B cell (primary cell): ENCODE measurements at regions not wholly inside any gene's neighbourhood (a gene's known extent, or its start where the extent isn't known, plus 50 kb on each side); places are given as distances from the start of the nearest gene placed in this dataset.

Experiments
- ATAC-seq: fragments of 200-7000 bp; cut with Tn5 transposase; one replicate; pipeline ENCODE4 v1.10.0; 2021; ENCODE audit warnings: low read depth, mild to moderate bottlenecking, moderate number of reproducible peaks, moderate library complexity
- CTCF ChIA-PET: fragments of 350-600 bp; sonication (Branson Sonifier 250); formaldehyde crosslinking; loops from one replicate; lab custom pipeline; 2021; ENCODE audit warnings: antibody characterized with exemption, inconsistent platforms; lab: Charles Lee
- POLR2A ChIA-PET: fragments of 350-600 bp; sonication (Branson Sonifier 250); formaldehyde crosslinking; loops from one replicate; lab custom pipeline; 2021; ENCODE audit warnings: antibody characterized with exemption; lab: Charles Lee
- DNase-seq: peaks from one replicate; pipeline ENCODE4 v3.0.0; 2013
- H2AFZ ChIP-seq: 2 replicates; pipeline ENCODE4 v1.6.1; 2012; ENCODE audit warnings: mild to moderate bottlenecking, low read depth, low read length; ENCODE audit not compliant: insufficient read depth, poor library complexity, severe bottlenecking
- H3K27ac ChIP-seq, 2 donors: 1 replicate in 1 of 2; 2 replicates in 1 of 2; pipeline ENCODE4 v1.5.1; 2012 to 2013; ENCODE audit warnings: low read length in 2 of 2, mild to moderate bottlenecking in 2 of 2, moderate library complexity in 1 of 2
- H3K27me3 ChIP-seq, 4 experiments: fragments of 200-600 bp in 1 of 4; sonication (generic) in 1 of 4; replicated peaks in 1 of 4; 1 replicate in 2 of 4; 2 replicates in 2 of 4; pipeline versions ENCODE4 v1.6.1 to v1.7.0; 2013 to 2016; ENCODE audit warnings: low read length in 3 of 4, mild to moderate bottlenecking in 2 of 4, mixed read lengths in 1 of 4, moderate library complexity in 1 of 4; ENCODE audit not compliant: insufficient read depth in 4 of 4, control insufficient read depth in 3 of 4; ENCODE audit errors: control extremely low read depth in 1 of 4
- H3K36me3 ChIP-seq, 2 experiments: replicated peaks in 1 of 2; 1 replicate in 1 of 2; 2 replicates in 1 of 2; pipeline versions ENCODE4 v1.6.1 to v1.7.1; 2013; ENCODE audit warnings: low read length in 1 of 2; ENCODE audit not compliant: insufficient read depth in 2 of 2, control insufficient read depth in 1 of 2; ENCODE audit errors: control extremely low read depth in 1 of 2, extremely low read depth in 1 of 2
- H3K4me1 ChIP-seq, 2 donors: fragments of 200-600 bp in 1 of 2; sonication (generic) in 1 of 2; 1 replicate in 1 of 2; 2 replicates in 1 of 2; pipeline versions ENCODE4 v1.5.1 to v1.6.1; 2013 to 2017; ENCODE audit warnings: low read length in 2 of 2; ENCODE audit not compliant: control insufficient read depth in 2 of 2, insufficient read depth in 2 of 2
- H3K4me2 ChIP-seq: replicated peaks from 2 replicates; pipeline ENCODE3; 2012; ENCODE audit warnings: mild to moderate bottlenecking, low read depth, low read length; ENCODE audit not compliant: poor library complexity, severe bottlenecking
- H3K4me3 ChIP-seq, 5 experiments: fragments of 200-600 bp in 1 of 5; sonication (generic) in 1 of 5; 1 replicate in 3 of 5; 2 replicates in 2 of 5; pipeline versions ENCODE4 v1.5.1 to v1.7.0; 2011 to 2016; ENCODE audit warnings: low read length in 4 of 5, mild to moderate bottlenecking in 4 of 5, low read depth in 2 of 5, control low read depth in 1 of 5, moderate library complexity in 1 of 5; ENCODE audit not compliant: insufficient read depth in 1 of 5; ENCODE audit errors: control extremely low read depth in 1 of 5, extremely low read depth in 1 of 5
- H3K79me2 ChIP-seq: fragments of 200-600 bp; sonication (generic); one replicate; pipeline ENCODE4 v1.6.0; 2016; ENCODE audit warnings: low read length; ENCODE audit not compliant: control insufficient read depth, insufficient read depth
- H3K9ac ChIP-seq: fragments of 200-600 bp; sonication (generic); 2 replicates; pipeline ENCODE4 v1.6.1; 2017; ENCODE audit warnings: mild to moderate bottlenecking, low read length, moderate library complexity
- H3K9me3 ChIP-seq, 3 donors: one replicate each; pipeline versions ENCODE4 v1.6.1 to v1.7.1; 2013; ENCODE audit warnings: low read length in 2 of 3; ENCODE audit not compliant: control insufficient read depth in 2 of 3, insufficient read depth in 1 of 3; ENCODE audit errors: control extremely low read depth in 1 of 3
- H4K20me1 ChIP-seq: 2 replicates; pipeline ENCODE4 v1.6.0; 2012; ENCODE audit warnings: mild to moderate bottlenecking, low read length; ENCODE audit not compliant: insufficient read depth, control insufficient read depth, poor library complexity, severe bottlenecking
- H3K27ac Mint-ChIP-seq: one replicate; pipeline ENCODE4 v1.8.0; 2021; ENCODE audit warnings: mixed read lengths
- H3K27me3 Mint-ChIP-seq: one replicate; pipeline ENCODE4 v1.8.0; 2021; ENCODE audit warnings: mixed read lengths
- H3K4me1 Mint-ChIP-seq: one replicate; pipeline ENCODE4 v1.8.0; 2021; ENCODE audit warnings: mixed read lengths
- H3K4me3 Mint-ChIP-seq: one replicate; pipeline ENCODE4 v1.8.0; 2021; ENCODE audit warnings: mixed read lengths
- H3K9me3 Mint-ChIP-seq: one replicate; pipeline ENCODE4 v1.8.0; 2022; ENCODE audit warnings: mixed read lengths; ENCODE audit not compliant: insufficient read depth
- CTCF ChIP-seq: fragments of 200-600 bp; IDR thresholded peaks from one replicate; pipeline ENCODE4 v1.8.0; 2022; ENCODE audit warnings: antibody characterized with exemption, mild to moderate bottlenecking
- EZH2 ChIP-seq: IDR thresholded peaks from 2 replicates; pipeline ENCODE4 v1.6.1; 2012; ENCODE audit warnings: borderline replicate concordance, low read depth, mild to moderate bottlenecking, moderate library complexity, low read length; ENCODE audit not compliant: insufficient read depth, poor library complexity, severe bottlenecking
- WGBS: methylation state at CpG from one replicate; pipeline ENCODE4 v1.1.5; 2013; ENCODE audit warnings: missing lambda C conversion rate; ENCODE audit not compliant: insufficient coverage; 5-methylcytosine and 5-hydroxymethylcytosine counted together
- intact Hi-C: fragments of 100-400 bp; cut with micrococcal nuclease; formaldehyde crosslinking; loops from one replicate; pipeline ENCODE4 v1.10.0; 2022

GRCh38 chr5:12672141-12672540 is 767.9 kb upstream of the CTNND2 start:
- Histone ChIP-seq H3K4me1 (no peaks in the 10 kb centered on the region), H4K20me1 (no peaks in the 10 kb centered on the region), H3K4me3 (no peak overlapping the region), H3K79me2 (no peaks in the 10 kb centered on the region), H3K27me3 (no peaks in the 10 kb centered on the region), H3K9me3 (peaks cover 0 to 13% (median 0%) of the 10 kb centered on the region in 3 donors), H3K27ac (no peak overlapping the region), H3K4me2 (no peak overlapping the region), H2AFZ (no peak overlapping the region), H3K9ac (no peak overlapping the region), H3K36me3 (no peaks in the 10 kb centered on the region)
- no peak for ATAC-seq
- WGBS, result 93% methylated on average over 3 of the region's 3 CpGs
- DNase-seq, result no peak
- Mint-ChIP-seq H3K4me1 (no peaks in the 10 kb centered on the region), H3K27me3 (no peaks in the 10 kb centered on the region), H3K27ac (no peak overlapping the region), H3K4me3 (no peak overlapping the region), H3K9me3 (peaks cover 13% of the 10 kb centered on the region)
- intact Hi-C loops, result no loop called here
- TF ChIP-seq CTCF, result no peak
- TF ChIP-seq EZH2, result no peak
- POLR2A ChIA-PET, result no interaction called here
- CTCF ChIA-PET, result no interaction called here

- no peaks in the 10 kb centered on the region for H3K27me3 ChIP-seq
- no peak overlapping the region for H3K9ac ChIP-seq
- no peaks in the 10 kb centered on the region for H4K20me1 ChIP-seq
- no peaks in the 10 kb centered on the region for H3K27me3 Mint-ChIP-seq
- ATAC-seq (no peak), DNase-seq (no peak)
- H3K4me3 ChIP-seq, result no peak overlapping the region
- TF ChIP-seq CTCF (no peak), EZH2 (no peak)
- no CpG with 5 or more reads among the region's 2 CpGs for WGBS
- H3K79me2 ChIP-seq, result no peaks in the 10 kb centered on the region
- intact Hi-C loops, result no loop called here
- H2AFZ ChIP-seq, result no peak overlapping the region
- no peak overlapping the region for H3K27ac Mint-ChIP-seq
- H3K9me3 Mint-ChIP-seq, result peaks cover 7% of the 10 kb centered on the region
- no peak overlapping the region for H3K4me2 ChIP-seq
- H3K36me3 ChIP-seq, result no peaks in the 10 kb centered on the region
- H3K27ac ChIP-seq, result no peak overlapping the region
- no peaks in the 10 kb centered on the region for H3K4me1 ChIP-seq
- CTCF ChIA-PET, result no interaction called here
- H3K9me3 ChIP-seq, result peaks cover 0 to 10% (median 0%) of the 10 kb centered on the region in 3 donors
- H3K4me1 Mint-ChIP-seq, result no peaks in the 10 kb centered on the region
- POLR2A ChIA-PET, result no interaction called here
- H3K4me3 Mint-ChIP-seq, result no peak overlapping the region
Observed at GRCh38 chr5:12669326-12669725, 765.1 kb upstream of the CTNND2 start.
